Endothelial cell of umbilical vein (primary cell): ENCODE measurements at regions not wholly inside any gene's neighbourhood (a gene's known extent, or its start where the extent isn't known, plus 50 kb on each side); places are given as distances from the start of the nearest gene placed in this dataset.

ENCODE experiments used
- BruUV-seq: library from RNA; stranded (reverse); fragments of 400-500 nt; replicated peaks from 2 replicates; lab custom pipeline; 2021; lab: Mats Ljungman, UMichigan
- CTCF ChIA-PET: fragments of 300-600, 350-600 bp; sonication (Branson Sonifier 250); formaldehyde crosslinking; loops from one replicate; lab custom pipeline; 2021; ENCODE audit warnings: antibody characterized with exemption, inconsistent platforms; lab: Charles Lee
- POLR2A ChIA-PET: fragments of 300-600, 350-600 bp; sonication (Branson Sonifier 250); formaldehyde crosslinking; loops from one replicate; lab custom pipeline; 2021; ENCODE audit warnings: antibody characterized with exemption, inconsistent platforms; lab: Charles Lee
- DNase-seq: peaks from one replicate; pipeline ENCODE4 v3.0.0-alpha.2; 2011; ENCODE audit warnings: low read depth, low spot score
- FAIRE-seq: peaks from 2 replicates; lab custom pipeline; 2011; peaks lifted over from hg19 to GRCh38; lab: Jason Lieb, UNC
- H2AFZ ChIP-seq: 2 replicates; pipeline ENCODE4 v1.6.0; 2012; ENCODE audit warnings: low read depth, low read length, control low read depth, inconsistent platforms
- H3K27ac ChIP-seq: 2 replicates; pipeline ENCODE4 v1.5.1; 2011; ENCODE audit warnings: low read depth, mild to moderate bottlenecking, control low read depth, low read length, moderate library complexity; ENCODE audit not compliant: insufficient read depth
- H3K27me3 ChIP-seq, 2 experiments: 2 replicates each; pipeline versions ENCODE4 v1.6.0 to v1.6.1; 2011; ENCODE audit warnings: low read length in 2 of 2, mixed read lengths in 1 of 2; ENCODE audit not compliant: control insufficient read depth in 2 of 2, insufficient read depth in 2 of 2
- H3K36me3 ChIP-seq, 2 experiments: 2 replicates in 1 of 2; 3 replicates in 1 of 2; pipeline ENCODE4 v1.5.1; 2011; ENCODE audit warnings: low read length in 2 of 2, mild to moderate bottlenecking in 1 of 2, moderate library complexity in 1 of 2; ENCODE audit not compliant: control insufficient read depth in 2 of 2, insufficient read depth in 2 of 2; ENCODE audit errors: extremely low read depth in 1 of 2
- H3K4me1 ChIP-seq: 3 replicates; pipeline ENCODE4 v1.5.1; 2011; ENCODE audit warnings: mild to moderate bottlenecking, low read length; ENCODE audit not compliant: control insufficient read depth, insufficient read depth; ENCODE audit errors: extremely low read depth
- H3K4me2 ChIP-seq: 2 replicates; pipeline ENCODE4 v1.6.1; 2011; ENCODE audit warnings: low read length, control low read depth, mixed read lengths; ENCODE audit not compliant: insufficient read depth
- H3K4me3 ChIP-seq, 3 experiments: fragments of 200-600 bp in 1 of 3; sonication (generic), shearing (Covaris generic) in 1 of 3; replicated peaks in 1 of 3; 2 replicates each; pipeline ENCODE4 v1.5.1; 2011 to 2016; ENCODE audit warnings: control low read depth in 3 of 3, low read length in 3 of 3, mild to moderate bottlenecking in 2 of 3, inconsistent platforms in 1 of 3, low read depth in 1 of 3, moderate library complexity in 1 of 3; ENCODE audit not compliant: insufficient read depth in 1 of 3
- H3K79me2 ChIP-seq: 2 replicates; pipeline ENCODE4 v1.6.0; 2012; ENCODE audit warnings: low read length, inconsistent platforms; ENCODE audit not compliant: control insufficient read depth, insufficient read depth
- H3K9ac ChIP-seq: replicated peaks from 2 replicates; pipeline ENCODE3; 2011; ENCODE audit warnings: low read length, control low read depth; ENCODE audit not compliant: insufficient read depth; ENCODE audit errors: extremely low read depth
- H3K9me1 ChIP-seq: replicated peaks from 3 replicates; pipeline ENCODE4 v1.6.0; 2011; ENCODE audit warnings: mild to moderate bottlenecking, low read length; ENCODE audit not compliant: control insufficient read depth, insufficient read depth; ENCODE audit errors: extremely low read depth
- H3K9me3 ChIP-seq: replicated peaks from 2 replicates; pipeline ENCODE4 v1.5.1; 2012; ENCODE audit warnings: low read length, inconsistent platforms; ENCODE audit not compliant: control insufficient read depth, insufficient read depth
- H4K20me1 ChIP-seq: replicated peaks from 2 replicates; pipeline ENCODE3; 2011; ENCODE audit warnings: mild to moderate bottlenecking, low read length; ENCODE audit not compliant: control insufficient read depth, insufficient read depth; ENCODE audit errors: extremely low read depth
- CTCF ChIP-seq, 2 donors: IDR thresholded peaks; 1 replicate in 1 of 2; 2 replicates in 1 of 2; pipeline ENCODE4 v1.5.1; 2011; ENCODE audit warnings: low read length in 2 of 2, mild to moderate bottlenecking in 2 of 2, moderate library complexity in 2 of 2, control low read depth in 1 of 2, inconsistent platforms in 1 of 2, low read depth in 1 of 2; ENCODE audit not compliant: insufficient read depth in 1 of 2; ENCODE audit errors: extremely low read depth in 1 of 2
- EZH2 ChIP-seq: IDR thresholded peaks from 2 replicates; pipeline ENCODE4 v1.6.1; 2012; ENCODE audit warnings: borderline replicate concordance, low read depth, mild to moderate bottlenecking, moderate library complexity, low read length, inconsistent platforms; ENCODE audit not compliant: severe bottlenecking
- FOS ChIP-seq: IDR thresholded peaks from 2 replicates; pipeline ENCODE4 v1.6.1; 2011; ENCODE audit warnings: mild to moderate bottlenecking, low read length, moderate library complexity, borderline replicate concordance; ENCODE audit not compliant: insufficient read depth
- GATA2 ChIP-seq: IDR thresholded peaks from 2 replicates; pipeline ENCODE4 v1.7.0; 2011; ENCODE audit warnings: low read depth, mild to moderate bottlenecking, moderate library complexity, mixed read lengths, low read length; ENCODE audit not compliant: insufficient read length, insufficient read depth
- JUN ChIP-seq: IDR thresholded peaks from 2 replicates; pipeline ENCODE4 v1.6.1; 2011; ENCODE audit warnings: borderline replicate concordance, low read depth; ENCODE audit not compliant: insufficient read length, insufficient read depth
- MAX ChIP-seq: IDR thresholded peaks from 2 replicates; pipeline ENCODE4 v1.6.1; 2011; ENCODE audit not compliant: insufficient read depth, insufficient read length
- MYC ChIP-seq: IDR thresholded peaks from one replicate; pipeline ENCODE4 v1.6.1; 2011; ENCODE audit warnings: mild to moderate bottlenecking, low read depth, low read length
- POLR2A ChIP-seq: IDR thresholded peaks from 2 replicates; pipeline ENCODE4 v1.6.1; 2012; ENCODE audit warnings: low read depth, mild to moderate bottlenecking, control low read depth, low read length
- POLR2AphosphoS5 ChIP-seq: IDR thresholded peaks from 2 replicates; pipeline ENCODE4 v1.6.1; 2012; ENCODE audit warnings: low read depth, mild to moderate bottlenecking, control low read depth, low read length, moderate library complexity; ENCODE audit not compliant: insufficient read depth
- dilution Hi-C: fragments of 300-500 bp; cut with MboI; formaldehyde crosslinking; loops from one replicate; pipeline ENCODE4 v1.15.0; 2019; ENCODE audit warnings: low sequenced_read_pairs; ENCODE audit not compliant: extremely low pct_ligation_motif_present
- intact Hi-C: fragments of 100-400 bp; cut with micrococcal nuclease; formaldehyde crosslinking; loops from one replicate; pipeline ENCODE4 v1.10.0; 2022

- FAIRE-seq = no peak
- no peaks in the 10 kb centered on the region for H4K20me1 ChIP-seq
Observed at GRCh38 chr13:42715909-42716308, 65.5 kb upstream of the FAM216B start.

GRCh38 chr13:42717176-42717575 is 64.2 kb upstream of the FAM216B start:
- H3K9me3 ChIP-seq = no peaks in the 10 kb centered on the region
- no peak overlapping the region for H3K4me2 ChIP-seq
- H3K4me1 ChIP-seq = no peaks in the 10 kb centered on the region
- DNase-seq (no peak), FAIRE-seq (no peak)
- H3K79me2 ChIP-seq = no peaks in the 10 kb centered on the region
- intact Hi-C loops (no loop called here), dilution Hi-C loops (no loop called here)
- BruUV-seq = no TSS peak
- no peaks in the 10 kb centered on the region for H4K20me1 ChIP-seq
- H3K9me1 ChIP-seq = no peaks in the 10 kb centered on the region
- H3K36me3 ChIP-seq = no peaks in the 10 kb centered on the region
- no peak for TF ChIP-seq GATA2
- no peak for TF ChIP-seq MYC
- TF ChIP-seq CTCF (IDR thresholded peaks at IDR 0.05; ENCODE audit: extremely low read depth in 1 of 2, insufficient read depth in 1 of 2, low read depth in 1 of 2, low read length in 2 of 2) = no peak
- no peak for TF ChIP-seq POLR2AphosphoS5
- no peak for TF ChIP-seq POLR2A
- TF ChIP-seq EZH2 = no peak
- TF ChIP-seq FOS = no peak
- TF ChIP-seq JUN = no peak
- TF ChIP-seq MAX = no peak
- no peak overlapping the region for H2AFZ ChIP-seq
- H3K9ac ChIP-seq = no peak overlapping the region
- no peak overlapping the region for H3K27ac ChIP-seq
- ChIA-PET POLR2A (no interaction called here), CTCF (no interaction called here)
- no peak overlapping the region for H3K4me3 ChIP-seq
- peaks cover 0 to 2% of the 10 kb centered on the region in 2 experiments for H3K27me3 ChIP-seq

More at GRCh38 chr13:42715909-42716308, 65.5 kb upstream of the FAM216B start:
- H3K4me2 ChIP-seq = no peak overlapping the region
- no TSS peak for BruUV-seq
- no peak overlapping the region for H3K27ac ChIP-seq
- no peak overlapping the region for H3K4me3 ChIP-seq
- DNase-seq = no peak
- H3K27me3 ChIP-seq = peaks cover 0 to 2% of the 10 kb centered on the region in 2 experiments
- no peaks in the 10 kb centered on the region for H3K36me3 ChIP-seq
- ChIA-PET CTCF (no interaction called here), POLR2A (no interaction called here)
- dilution Hi-C loops = no loop called here
- no peaks in the 10 kb centered on the region for H3K9me1 ChIP-seq
- no peak for TF ChIP-seq MAX
- no peak for TF ChIP-seq FOS
- TF ChIP-seq GATA2 = no peak
- no peaks in the 10 kb centered on the region for H3K9me3 ChIP-seq
- no peak overlapping the region for H2AFZ ChIP-seq
- H3K9ac ChIP-seq = no peak overlapping the region
- H3K4me1 ChIP-seq = no peaks in the 10 kb centered on the region
- intact Hi-C loops = no loop called here
- H3K79me2 ChIP-seq = no peaks in the 10 kb centered on the region
